Breast epithelium (tissue), 3 donors: ENCODE measurements at regions not wholly inside any gene's neighbourhood (a gene's known extent, or its start where the extent isn't known, plus 50 kb on each side); places are given as distances from the start of the nearest gene placed in this dataset.
"Not testable (repeated sequence)": the region's sequence is repeated elsewhere in the genome, so short reads cannot be mapped to it uniquely, and the experiment has no call there.

Source experiments
- CTCF ChIP-seq, 3 donors: fragments of 450-650 bp; IDR thresholded peaks; one replicate each; pipeline ENCODE4 v1.5.1; 2016 to 2017; ENCODE audit warnings: antibody characterized with exemption in 3 of 3, mild to moderate bottlenecking in 3 of 3, moderate library complexity in 3 of 3
- POLR2A ChIP-seq: fragments of 450-650 bp; IDR thresholded peaks from one replicate; pipeline ENCODE4 v1.6.1; 2016; ENCODE audit warnings: antibody characterized with exemption, mild to moderate bottlenecking, moderate library complexity
- POLR2AphosphoS5 ChIP-seq, 3 donors: sonication (generic); formaldehyde crosslinking; IDR thresholded peaks; one replicate each; pipeline ENCODE4 v1.6.1; 2017; ENCODE audit warnings: antibody characterized with exemption in 3 of 3

DNA sequence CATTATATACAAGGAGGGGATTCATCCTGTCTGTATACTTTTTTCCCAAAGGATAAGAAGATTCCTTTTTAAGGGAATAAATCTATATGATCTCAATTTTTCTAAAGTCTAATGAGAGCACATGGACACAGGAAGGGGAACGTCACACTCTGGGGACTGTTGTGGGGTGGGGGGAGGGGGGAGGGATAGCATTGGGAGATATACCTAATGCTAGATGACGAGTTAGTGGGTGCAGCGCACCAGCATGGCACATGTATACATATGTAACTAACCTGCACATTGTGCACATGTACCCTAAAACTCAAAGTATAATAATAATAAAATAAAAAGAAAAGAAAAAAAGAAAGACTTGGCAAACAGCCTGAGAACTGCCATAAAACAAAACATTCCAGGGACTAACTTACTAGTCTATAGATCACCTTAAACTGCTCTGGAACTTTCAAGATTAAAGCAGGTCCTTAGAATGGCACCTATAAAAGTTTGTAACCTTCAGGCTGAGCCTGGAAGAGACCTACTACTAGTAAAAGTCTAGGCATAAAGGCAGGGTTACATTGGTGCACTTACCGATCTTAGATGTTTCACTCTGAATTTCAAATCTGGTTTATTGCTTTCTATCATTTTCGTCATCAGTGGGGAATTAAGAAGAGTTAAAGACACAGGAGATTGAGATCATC is 780.6 kb downstream of the SLITRK1 start:
- TF ChIP-seq CTCF (IDR thresholded peaks at IDR 0.05); POLR2A; POLR2AphosphoS5 (IDR thresholded peaks at IDR 0.05): not testable (repeated sequence)
